ENCODE measurements at regions not wholly inside any gene's neighbourhood (a gene's known extent, or its start where the extent isn't known, plus 50 kb on each side); places are given as distances from the start of the nearest gene placed in this dataset.

DNA sequence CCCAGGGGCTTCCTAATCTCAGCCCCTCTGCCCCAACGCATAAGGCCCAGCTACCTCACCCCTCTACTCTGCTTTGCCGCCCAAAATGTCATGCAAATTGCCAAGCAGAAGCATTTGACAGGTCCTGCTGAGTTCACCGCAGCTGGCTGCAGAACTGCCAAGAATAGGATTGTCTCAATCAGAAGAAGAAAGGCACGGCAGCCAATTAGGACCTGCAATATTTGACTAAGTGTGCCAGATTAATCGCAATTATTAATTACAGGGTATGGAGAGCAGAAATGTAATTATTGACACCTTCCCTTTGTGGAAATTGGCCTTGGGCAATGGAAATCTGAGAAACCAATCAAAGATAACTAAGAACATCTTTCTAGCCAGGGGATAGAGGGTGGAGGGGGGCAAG lies 318.6 kb downstream of the LRFN2 start:
- TF ChIP-seq GATA3 (IDR thresholded peaks at IDR 0.05; ENCODE audit: low read depth, low read length) (no peak), GATA2 (IDR thresholded peaks at IDR 0.05; ENCODE audit: low read depth, low read length) (no peak)

Data from SH-SY5Y (cell line).